CD4-positive, alpha-beta T cell treated with Interleukin-17A for 1 hour (primary cell): ENCODE measurements at regions not wholly inside any gene's neighbourhood (a gene's known extent, or its start where the extent isn't known, plus 50 kb on each side); places are given as distances from the start of the nearest gene placed in this dataset.

Experiments used
- DNase-seq: peaks from one replicate; pipeline ENCODE4 v3.0.0-alpha.2; 2020

DNA sequence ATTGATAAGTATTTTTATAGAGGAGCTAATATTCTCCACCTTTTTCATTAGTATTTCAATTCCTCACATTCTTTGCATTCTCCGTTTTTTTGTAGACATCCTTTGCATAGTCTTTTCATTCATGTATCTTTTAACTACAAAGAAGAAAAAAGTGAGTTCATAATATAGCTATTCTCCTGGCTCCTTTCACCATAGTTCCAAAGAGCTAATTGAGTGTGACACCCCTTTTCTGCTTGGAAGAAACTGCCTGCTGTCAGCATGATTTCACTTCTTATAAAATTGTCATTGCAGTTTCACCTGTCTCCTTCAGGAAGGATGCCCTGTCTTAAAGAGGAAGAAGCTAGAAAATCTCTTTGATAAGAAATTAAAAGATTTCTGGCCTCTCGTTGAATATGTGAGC is 991.1 kb downstream of the KCNT2 start:
- no peak for DNase-seq

DNA sequence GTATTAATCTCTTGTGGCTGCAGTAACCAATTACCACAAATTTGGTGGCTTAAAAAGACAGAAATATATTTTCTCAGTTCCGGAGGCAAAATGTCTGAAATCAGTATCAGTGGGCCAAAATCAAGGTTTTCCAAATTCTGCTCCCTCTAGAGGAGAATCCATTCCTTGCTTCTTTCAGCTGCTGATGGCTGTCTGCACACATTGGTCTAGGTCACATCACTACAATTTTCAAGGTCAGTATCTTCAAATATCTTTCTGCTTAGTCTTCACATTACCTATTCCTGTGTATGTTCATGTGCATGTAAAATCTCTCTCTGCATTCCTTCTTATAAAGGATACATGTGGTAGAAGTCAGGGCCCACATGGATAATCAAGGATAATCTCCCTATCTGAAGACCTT is 999.4 kb downstream of the KCNT2 start:
- DNase-seq, result no peak

DNA sequence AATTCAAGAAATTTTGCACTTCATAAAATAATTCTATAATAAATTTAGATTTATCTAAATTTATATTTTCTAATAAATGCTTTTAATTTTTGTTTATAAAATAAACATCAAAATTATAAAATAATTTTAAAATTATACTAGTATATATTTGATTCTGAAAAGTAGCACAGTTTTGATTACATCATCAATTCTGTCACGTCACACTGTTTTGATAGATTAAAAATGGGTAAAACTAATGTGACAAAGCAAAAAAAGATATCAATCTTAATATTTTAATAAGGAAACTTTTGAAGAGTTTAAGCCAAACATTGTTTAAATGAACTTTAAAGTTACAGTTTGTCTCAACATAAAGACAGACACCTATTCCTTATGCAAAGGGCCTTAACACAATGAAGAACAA is 1001.8 kb downstream of the KCNT2 start:
- no peak for DNase-seq

DNA sequence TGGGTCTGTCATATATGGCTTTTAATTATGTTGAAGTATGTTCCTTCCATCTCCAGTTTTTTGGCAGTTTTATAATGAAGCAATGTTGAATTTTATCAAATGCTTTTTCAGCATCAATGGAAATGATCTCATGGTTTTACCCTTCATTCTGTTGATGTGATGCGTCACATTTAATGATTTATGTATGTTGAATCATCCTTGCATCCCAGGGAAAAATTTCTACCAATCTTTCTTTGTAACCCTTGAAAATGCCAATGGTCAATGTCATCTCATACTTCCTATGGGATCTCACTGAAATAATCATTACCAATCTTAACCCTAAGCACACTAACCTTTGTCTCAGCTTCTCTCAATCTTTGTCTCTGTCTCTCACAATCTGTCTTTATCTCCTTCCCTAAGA is 1004.0 kb downstream of the KCNT2 start:
- DNase-seq, result no peak

DNA sequence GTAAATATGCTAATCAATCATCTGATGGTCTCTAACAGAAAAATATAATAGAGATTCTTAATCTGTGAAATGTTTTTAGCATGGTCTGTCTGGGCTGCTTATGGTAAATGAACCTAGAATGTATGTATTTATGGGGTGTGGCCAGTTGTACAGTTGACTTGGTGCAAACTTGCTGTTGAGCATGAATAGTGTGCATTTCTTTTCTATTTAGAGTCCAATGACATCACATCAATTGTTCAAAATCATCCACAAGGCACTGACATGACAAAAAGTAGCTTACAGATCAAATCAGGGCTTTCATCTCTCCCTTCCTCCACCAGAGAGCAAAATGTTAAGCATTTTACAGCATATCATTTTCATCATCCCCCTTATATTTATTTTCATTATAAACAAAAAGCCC is 1010.3 kb downstream of the KCNT2 start:
- DNase-seq, result no peak

DNA sequence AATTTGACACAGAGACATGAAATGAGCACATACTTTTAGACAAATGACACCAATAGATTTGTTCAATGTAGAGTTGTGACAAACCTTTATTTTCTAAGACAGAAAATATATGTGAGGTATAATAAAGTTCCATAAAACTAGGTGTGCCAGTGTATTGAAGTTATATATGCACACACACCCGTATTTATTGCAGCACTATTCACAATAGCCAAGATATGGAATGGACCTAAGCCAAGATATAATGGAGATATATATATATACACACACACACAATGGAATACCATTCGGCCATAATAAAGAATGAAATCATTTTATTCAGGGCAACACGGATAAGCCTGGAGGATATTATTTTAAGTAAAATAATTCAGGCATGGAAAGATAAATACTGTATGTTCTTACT is 1013.5 kb downstream of the KCNT2 start:
- no peak for DNase-seq

DNA sequence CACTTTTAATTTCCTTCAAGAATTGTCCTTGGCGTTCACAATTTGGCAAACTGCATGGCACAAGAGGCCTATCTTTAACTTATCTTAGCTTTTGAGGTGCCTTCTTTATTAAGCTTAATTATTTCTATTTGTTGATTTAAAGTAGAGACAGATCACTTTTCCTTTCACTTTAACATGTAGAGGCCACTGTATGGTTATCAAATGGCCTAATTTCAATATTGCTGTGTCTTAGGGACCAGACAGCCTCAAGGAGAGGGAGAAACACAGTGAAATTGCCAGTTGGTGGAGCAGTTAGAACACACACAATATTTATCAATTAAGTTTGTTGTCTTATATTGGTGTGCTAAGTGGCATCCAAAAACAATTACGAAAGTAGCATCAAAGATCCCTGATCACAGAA is 1013.9 kb downstream of the KCNT2 start:
- DNase-seq, result no peak

DNA sequence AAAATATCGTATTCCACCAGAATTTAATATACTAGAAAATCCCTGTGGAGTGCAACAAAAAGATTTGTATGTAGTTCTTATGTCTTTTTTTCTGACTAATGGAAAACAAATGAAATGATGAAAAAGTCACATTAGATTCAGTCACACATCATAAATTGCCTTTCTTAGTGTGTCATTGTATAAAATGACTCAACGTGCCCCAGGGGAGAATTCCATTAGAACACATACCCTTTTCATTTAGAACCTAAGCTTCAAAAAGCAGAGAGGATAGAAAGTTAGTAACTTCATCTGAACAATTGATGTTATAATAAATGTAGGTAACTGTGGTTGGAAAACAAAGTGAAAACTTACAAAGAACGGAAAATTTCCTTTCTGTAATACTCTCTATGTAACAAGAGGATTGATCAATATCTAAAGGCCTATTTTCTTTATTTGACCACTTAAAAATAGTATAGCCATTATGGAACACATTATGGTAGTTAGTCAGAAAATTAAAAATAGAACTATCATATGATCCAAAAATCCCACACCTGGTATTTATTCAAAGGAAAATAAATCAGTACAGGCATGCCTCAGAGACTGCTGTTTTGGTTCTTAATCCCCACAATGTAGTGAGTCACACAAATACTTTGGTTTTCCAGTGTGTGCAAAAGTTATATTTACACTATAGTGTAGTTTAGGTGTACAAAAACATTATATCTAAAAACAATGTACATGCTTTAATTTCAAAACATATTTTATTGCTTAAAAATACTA is 1016.1 kb downstream of the KCNT2 start:
- DNase-seq, result no peak

DNA sequence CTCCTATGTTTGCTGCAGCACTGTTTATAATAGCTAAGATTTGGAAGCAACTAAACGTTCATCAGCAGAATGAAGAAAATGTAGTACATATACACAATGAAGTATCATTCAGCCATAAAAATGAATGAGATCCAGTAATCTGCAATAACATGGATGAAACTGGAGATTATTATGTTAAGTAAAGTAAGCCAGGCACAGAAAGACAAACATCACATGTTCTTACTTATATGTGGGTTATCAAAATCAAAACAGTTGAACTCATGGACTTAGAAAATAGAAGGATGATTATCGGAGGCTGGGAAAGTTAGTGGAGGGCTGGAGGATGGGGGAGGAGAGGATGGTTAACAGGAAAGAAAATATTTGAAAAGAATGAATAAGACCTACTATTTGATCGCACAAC is 1017.6 kb downstream of the KCNT2 start:
- no peak for DNase-seq

DNA sequence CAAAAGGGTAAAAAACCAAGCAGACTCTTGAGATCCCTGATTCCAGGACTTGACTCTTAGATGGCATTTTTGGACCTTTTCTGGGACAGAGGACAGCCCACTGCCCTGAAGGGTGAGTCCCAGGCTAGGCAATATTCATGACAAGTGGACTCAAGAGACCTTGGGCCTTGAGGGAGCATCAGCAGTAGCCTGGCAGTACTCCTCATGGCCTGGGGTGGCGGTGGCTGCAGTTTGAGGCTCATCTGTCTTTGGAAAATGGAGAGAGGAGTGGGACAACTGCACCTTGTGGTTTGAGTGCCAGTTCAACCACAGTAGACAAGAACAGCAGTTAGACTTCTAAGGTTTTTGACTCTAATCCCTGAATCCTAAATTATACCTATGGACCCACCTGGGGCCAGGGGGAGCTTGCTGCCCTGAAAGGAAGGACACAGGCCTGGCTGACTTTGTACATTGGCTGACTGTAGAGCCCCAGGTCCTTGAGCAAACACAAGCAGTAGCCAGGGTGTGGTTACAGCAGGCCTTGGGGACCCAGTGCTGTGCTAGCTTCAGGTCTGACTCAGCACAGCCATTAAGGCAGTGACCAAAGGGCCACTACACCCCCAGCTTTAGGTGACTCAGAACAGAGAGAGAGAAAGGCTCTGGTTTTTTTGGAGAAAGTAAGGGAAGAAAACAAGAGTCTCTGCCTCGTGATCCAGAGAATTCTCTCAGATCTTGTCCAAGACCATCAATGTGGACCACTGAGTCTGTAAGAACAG is 1023.2 kb downstream of the KCNT2 start:
- DNase-seq, result no peak

DNA sequence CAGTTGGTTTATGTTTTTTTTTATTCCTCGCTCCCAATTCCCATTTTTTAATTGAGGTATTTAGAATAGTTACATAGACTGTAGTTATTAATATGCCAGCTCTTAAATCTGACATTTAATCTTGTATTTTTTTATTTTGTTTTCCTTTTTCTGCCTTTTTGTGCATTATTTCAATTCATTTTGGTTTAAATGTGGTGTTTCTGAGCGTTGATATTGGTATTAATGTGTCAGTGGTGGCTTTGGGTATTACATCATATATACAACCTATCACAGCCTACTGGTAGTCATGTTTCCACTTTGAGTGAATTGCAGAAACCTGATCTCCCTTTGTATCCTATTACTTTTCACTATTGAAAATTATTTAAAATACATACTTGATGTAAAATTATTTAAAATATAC is 1027.3 kb downstream of the KCNT2 start:
- DNase-seq, result no peak

DNA sequence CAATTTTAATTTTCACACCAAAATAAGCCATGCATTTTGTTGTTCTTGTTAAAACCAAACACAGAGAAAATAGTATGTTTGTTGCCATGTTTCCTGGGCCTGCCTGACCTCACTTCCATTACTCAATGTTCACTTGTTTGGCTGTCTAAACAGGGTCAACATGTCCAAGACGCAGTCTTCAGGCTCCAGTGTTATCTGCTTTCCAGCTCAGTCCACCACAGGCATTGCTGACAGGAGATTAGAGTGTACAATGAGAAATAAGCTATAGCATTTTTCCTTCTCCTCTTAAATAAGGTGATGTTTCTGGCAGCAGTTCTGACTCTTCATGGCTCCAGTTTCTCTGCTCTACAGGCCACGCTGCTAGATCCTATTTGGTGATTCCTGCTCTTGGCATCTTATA is 1030.5 kb downstream of the KCNT2 start:
- DNase-seq, result no peak

DNA sequence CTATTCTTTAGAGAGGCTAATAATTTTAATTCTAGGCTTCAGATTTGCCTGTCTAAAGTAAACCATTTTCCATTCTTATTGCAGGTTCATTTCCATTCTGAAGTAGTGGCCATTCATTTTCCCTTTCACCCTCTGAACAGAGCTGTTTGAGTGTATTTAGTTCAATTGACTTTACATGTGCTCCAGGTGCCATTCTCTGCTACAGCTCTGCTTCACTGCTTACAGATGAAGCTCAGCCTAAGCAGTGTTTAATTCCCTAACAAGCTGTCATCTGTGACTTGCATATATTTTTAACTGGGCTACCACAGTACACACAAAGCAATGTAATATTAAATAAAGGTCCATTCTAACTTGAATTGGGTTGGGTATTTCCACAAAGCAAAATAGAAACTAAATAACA is 1031.6 kb downstream of the KCNT2 start:
- no peak for DNase-seq

DNA sequence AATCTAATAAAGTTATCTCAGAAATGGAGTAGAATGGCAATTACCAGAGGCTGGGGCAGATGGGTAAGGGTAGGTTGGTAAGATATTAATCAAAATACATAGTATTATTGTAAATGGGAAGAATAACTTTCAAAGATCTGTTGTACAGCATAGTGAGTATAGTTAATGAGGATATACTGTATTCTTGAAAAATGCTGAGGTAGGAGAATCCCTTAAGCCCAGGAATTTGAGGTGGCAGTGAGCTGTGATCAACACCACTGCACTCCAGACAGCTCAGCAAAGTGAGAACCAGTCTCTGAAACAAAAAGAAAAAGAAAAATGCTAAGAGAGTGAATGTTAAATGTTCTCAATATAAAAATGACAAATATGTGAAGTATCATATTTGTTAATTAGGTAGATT is 1033.7 kb downstream of the KCNT2 start:
- DNase-seq, result no peak

DNA sequence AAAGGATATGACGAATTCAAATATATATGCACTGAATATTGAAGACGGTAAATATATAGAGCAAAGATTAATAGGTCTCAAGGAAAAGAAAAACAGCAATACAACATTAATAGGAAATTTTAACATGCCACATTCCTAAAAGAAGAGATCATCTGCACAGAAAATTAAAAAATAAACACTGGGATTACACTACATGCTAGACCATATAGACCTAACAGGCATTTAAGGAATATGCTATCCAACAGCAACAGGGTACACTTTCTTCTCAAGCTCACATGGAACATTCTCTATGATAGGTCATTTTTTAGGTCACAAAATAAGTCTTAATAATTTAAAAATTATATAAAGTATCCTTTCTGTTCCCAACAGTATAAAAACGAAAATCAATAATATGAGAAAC is 1038.3 kb downstream of the KCNT2 start:
- no peak for DNase-seq

DNA sequence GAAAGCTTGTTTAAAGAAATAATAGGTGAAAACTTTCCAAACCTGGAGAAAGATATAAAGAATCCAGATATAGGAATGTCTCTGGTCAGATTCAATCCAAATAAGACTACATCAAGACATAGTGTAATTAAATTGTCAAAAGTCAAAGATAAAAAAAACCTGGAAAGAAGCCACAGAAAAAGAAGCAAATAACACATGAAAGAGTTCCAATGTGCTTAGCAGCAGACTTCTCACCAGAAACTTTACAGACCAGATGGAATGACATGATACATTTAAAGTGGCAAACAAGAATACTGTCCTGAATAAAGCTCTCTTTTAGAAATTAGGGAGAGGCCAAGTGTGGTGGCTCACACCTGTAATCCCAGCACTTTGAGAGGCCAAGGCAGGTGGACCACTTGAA is 1039.9 kb downstream of the KCNT2 start:
- DNase-seq, result no peak

DNA sequence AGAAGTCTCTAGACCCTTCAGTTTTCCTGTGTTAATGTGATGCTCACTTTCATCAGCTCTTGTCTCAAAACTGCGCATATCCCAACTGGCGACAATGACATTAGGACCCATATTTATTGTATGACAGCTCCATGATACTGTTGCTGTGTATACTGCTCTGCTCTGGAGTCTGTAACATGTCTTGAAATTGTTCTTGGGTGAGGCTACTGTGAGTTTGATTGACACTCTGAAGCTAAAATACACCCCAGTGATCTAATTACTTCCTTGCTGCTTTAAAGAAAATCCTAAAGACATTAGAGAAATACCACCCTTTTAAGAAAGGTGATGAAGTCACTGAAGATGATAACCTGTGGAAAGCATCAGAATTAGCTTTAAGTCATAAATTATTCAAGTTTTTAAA is 1046.2 kb downstream of the KCNT2 start:
- no peak for DNase-seq

DNA sequence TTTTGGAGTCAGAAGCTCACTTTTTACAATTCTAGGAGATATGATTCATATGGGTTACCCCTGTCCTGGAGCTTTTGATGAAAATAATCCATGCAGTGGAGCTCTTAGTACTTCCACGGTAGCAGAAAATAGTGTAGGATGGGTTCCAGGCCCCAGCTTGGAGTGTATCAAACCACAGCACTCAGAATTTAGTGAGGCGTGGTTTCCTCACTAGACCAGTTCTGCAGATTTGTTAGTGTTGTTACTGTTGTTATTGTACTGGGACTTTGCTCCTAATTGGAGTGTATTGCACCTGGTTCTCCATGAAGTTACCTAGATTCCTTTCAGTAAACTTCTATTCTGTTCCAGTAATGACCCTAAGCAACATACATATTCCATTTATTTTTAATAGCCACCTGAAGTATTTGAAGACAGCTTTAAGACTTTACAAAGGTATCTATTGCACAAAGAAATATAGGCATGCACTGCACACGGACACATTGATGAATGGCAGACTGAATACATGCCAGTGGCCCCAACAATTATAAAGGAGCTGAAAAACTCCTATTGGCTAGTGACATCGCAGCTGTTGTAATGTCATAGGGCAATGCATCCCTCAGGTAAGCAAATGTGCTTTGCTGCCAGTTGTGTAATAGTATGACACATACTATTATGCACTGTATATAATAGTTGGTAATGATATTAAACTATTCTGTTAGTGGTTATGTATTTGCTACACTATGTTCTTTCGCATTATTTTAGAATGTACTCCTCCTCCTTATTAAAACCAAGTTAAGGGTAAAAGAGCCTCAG is 1058.0 kb downstream of the KCNT2 start:
- no peak for DNase-seq

DNA sequence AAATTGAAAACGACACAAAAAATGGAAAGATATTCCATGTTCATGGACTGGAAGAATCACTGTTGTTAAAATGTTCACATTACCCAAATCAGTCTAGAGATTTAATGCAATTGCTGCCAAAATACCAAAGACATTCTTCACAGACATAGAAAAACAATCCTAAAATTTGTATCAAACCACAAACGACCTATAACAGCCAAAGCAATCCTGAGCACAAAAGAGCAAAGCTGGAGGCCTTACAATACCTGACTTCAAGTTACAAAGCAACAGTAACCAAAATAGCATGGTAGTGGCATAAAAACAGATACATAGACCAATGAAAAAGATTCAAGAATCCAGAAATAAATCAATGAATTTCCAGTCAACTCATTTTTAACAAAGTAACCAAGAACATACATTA is 1077.3 kb downstream of the KCNT2 start:
- DNase-seq, result no peak

DNA sequence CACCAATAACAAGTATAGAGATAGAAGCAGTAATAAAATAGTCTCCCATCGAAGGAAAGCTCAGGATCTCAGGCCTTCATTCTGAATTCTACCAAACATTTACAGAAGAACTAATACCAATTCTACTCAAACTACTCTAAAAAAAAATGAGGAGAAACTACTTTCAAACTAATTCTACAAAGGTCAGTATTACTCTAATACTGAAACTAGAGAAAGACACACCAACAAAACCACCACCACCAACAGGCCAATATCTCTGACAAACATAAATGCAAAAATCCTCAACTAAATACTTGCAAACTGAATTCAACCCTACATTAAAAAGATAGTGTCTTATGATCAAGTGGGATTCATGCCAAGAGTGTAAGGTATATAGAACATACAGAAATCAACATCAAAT is 1078.4 kb downstream of the KCNT2 start:
- DNase-seq, result no peak

DNA sequence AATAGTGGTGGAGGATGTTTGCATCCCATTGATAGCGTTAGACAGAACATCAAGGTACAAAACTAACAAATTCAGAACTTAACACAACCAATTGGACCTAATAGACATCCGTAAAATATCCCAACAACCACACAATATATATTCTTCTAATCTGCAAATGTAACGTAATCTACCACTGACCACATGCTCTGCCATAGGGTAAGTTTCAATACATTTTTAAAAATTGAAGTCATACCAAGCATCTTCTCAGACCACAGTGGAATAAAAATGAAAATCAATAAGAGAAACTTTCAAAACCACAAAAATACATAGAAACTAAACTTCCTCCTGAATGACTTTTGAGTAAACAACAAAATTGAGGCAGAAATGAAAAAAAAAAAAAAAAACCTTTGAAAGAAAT is 1087.5 kb downstream of the KCNT2 start:
- DNase-seq, result no peak

DNA sequence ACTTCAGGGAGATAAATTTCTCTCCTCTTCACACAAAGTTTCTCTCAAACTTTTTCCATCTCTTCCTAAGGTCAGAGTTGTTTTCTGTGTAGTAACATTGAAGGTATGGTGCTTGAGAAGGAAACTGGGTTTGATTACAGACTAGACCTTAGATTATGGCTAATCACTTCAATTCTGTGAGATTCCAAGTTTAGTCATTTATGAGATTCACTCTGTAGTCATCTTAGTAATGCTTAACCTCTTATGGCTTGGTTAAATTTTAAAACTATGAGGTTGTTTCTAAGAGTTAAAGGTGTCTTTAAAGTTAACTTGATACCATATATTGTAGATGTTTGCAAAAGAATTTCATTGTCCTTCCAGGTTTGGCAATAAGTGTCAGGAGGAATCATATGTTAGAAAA is 1092.2 kb downstream of the KCNT2 start:
- DNase-seq, result no peak

DNA sequence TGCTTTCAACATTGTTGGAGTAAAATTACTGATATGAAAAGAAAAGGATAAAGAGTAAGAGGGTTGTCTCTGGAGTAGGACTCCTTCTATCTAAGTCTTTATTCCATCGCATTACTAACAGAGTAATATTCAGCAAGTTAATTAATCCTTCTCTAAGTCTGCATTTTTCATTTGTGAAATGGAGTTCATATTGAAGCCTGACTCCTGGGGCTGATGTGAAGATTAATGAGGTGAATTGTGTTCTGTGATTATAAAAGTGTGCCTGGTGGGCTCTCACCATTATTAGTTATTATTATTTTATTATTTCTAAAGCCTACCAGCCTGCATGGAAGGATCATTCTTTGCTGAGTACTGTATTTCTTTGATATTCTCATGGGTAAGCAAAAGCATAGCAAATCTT is 1096.7 kb downstream of the KCNT2 start:
- no peak for DNase-seq

DNA sequence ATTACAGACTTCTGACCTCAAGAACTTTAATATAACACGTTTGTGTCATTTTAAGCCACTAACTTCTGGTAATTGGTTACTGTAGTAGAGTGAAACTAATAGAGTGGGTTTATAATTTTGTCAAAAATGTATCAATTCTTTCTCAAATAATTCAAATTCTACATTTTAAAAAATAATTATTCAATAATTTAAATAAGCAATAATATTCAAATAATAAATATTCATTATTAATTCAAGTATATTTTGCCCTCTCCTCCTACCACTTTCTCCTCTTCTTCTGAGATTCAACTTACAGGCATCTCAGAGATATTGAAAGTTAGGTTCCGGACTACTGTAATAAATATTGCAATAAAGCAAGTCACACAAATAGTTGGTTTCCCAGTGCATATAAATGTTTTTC is 1107.1 kb downstream of the KCNT2 start:
- DNase-seq, result no peak
